ENCODE measurements at regions not wholly inside any gene's neighbourhood (a gene's known extent, or its start where the extent isn't known, plus 50 kb on each side); places are given as distances from the start of the nearest gene placed in this dataset. TPM values are rescaled to one million over a fixed set of nuclear protein-coding genes. Genes with fewer than 3 reads are reported as not detected.

DNA sequence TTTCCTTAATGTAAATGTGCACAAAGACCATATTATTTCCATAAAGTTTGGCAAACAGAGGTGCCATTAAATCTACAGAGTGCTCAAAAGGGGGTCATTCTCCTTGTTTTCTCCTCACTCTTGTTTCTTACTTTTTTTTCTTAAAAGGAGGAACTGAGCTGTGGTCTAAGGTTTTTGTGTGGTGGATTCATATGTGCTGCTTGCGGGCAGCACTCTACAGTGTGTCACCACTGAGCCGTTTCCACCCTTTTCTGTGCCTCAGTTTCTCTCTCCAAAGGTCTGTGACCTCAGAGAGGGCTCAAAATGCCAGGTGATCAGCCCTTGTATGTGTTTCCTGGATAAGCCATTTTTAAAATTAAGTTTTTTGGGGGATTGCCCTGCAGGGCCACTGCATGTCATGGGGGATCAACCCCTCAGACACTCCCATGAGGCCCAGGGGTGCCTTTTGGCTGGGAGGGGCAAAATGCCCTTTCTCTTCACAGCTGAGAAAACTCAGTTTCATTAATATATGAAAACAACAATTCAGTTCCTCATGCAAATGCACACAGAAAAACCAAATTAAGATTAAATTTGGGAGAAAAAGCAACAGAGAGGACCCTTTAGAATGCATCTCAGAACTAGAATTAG is 56.9 kb upstream of the VOPP1 start:
- Histone ChIP-seq H3K4me3 (ENCODE audit: low read depth, low read length) (no peak overlapping the region), H3K27ac (ENCODE audit: low read depth, low read length) (no peak overlapping the region), H3K27me3 (ENCODE audit: control insufficient read depth, insufficient read depth, low read length) (no peaks in the 10 kb centered on the region), H3K9me3 (ENCODE audit: control insufficient read depth, insufficient read depth, low read length) (peaks cover 13% of the 10 kb centered on the region)
- CTCF ChIA-PET: no interaction called here
- no peak for DNase-seq (ENCODE audit: low read depth, low spot score)
- POLR2A ChIA-PET: no interaction called here
- TF ChIP-seq CTCF (IDR thresholded peaks at IDR 0.05; ENCODE audit: low read depth, low read length): no peak

GRCh38 chr7:55624813-55625212 is 52.5 kb upstream of the VOPP1 start:
- DNase-seq (ENCODE audit: low read depth, low spot score): no peak
- Histone ChIP-seq H3K9me3 (ENCODE audit: control insufficient read depth, insufficient read depth, low read length) (peaks cover 13% of the 10 kb centered on the region), H3K27me3 (ENCODE audit: control insufficient read depth, insufficient read depth, low read length) (peaks cover 3% of the 10 kb centered on the region), H3K27ac (ENCODE audit: low read depth, low read length) (no peak overlapping the region), H3K4me3 (ENCODE audit: low read depth, low read length) (no peak overlapping the region)
- CTCF ChIA-PET: no interaction called here
- POLR2A ChIA-PET: no interaction called here
- TF ChIP-seq CTCF (IDR thresholded peaks at IDR 0.05; ENCODE audit: low read depth, low read length): no peak

GRCh38 chr7:55623617-55624016 is 51.3 kb upstream of the VOPP1 start:
- CTCF ChIA-PET: no interaction called here
- DNase-seq (ENCODE audit: low read depth, low spot score): no peak
- POLR2A ChIA-PET: no interaction called here
- TF ChIP-seq CTCF (IDR thresholded peaks at IDR 0.05; ENCODE audit: low read depth, low read length): no peak
- Histone ChIP-seq H3K27ac (ENCODE audit: low read depth, low read length) (no peak overlapping the region), H3K27me3 (ENCODE audit: control insufficient read depth, insufficient read depth, low read length) (peaks cover 3% of the 10 kb centered on the region), H3K4me3 (ENCODE audit: low read depth, low read length) (no peak overlapping the region), H3K9me3 (ENCODE audit: control insufficient read depth, insufficient read depth, low read length) (peaks cover 19% of the 10 kb centered on the region)

GRCh38 chr7:55622241-55622640 is 49.9 kb upstream of the VOPP1 start:
- TF ChIP-seq CTCF (IDR thresholded peaks at IDR 0.05; ENCODE audit: low read depth, low read length): no peak
- peaks cover 3% of the 10 kb centered on the region for H3K27me3 ChIP-seq (ENCODE audit: control insufficient read depth, insufficient read depth, low read length)
- H3K4me3 ChIP-seq (ENCODE audit: low read depth, low read length): no peak overlapping the region
- ChIA-PET POLR2A (no interaction called here), CTCF (no interaction called here)
- H3K9me3 ChIP-seq (ENCODE audit: control insufficient read depth, insufficient read depth, low read length): peaks cover 19% of the 10 kb centered on the region
- DNase-seq (ENCODE audit: low read depth, low spot score): no peak
- no peak overlapping the region for H3K27ac ChIP-seq (ENCODE audit: low read depth, low read length)

Small RNA genes lying in the stretch of these regions (small RNA-seq; reads per million reads assigned to genes)
- gene RNU6-389P (ENCODE audit: insufficient read length, low read depth) (not detected), gene SUMO2P3 (ENCODE audit: insufficient read length, low read depth) (not detected)

All from AG04450 (cell line).